B cell (primary cell): ENCODE measurements at regions not wholly inside any gene's neighbourhood (a gene's known extent, or its start where the extent isn't known, plus 50 kb on each side); places are given as distances from the start of the nearest gene placed in this dataset.

Source experiments
- ATAC-seq: fragments of 200-7000 bp; cut with Tn5 transposase; one replicate; pipeline ENCODE4 v1.10.0; 2021; ENCODE audit warnings: low read depth, mild to moderate bottlenecking, moderate number of reproducible peaks, moderate library complexity
- CTCF ChIA-PET: fragments of 350-600 bp; sonication (Branson Sonifier 250); formaldehyde crosslinking; loops from one replicate; lab custom pipeline; 2021; ENCODE audit warnings: antibody characterized with exemption, inconsistent platforms; lab: Charles Lee
- POLR2A ChIA-PET: fragments of 350-600 bp; sonication (Branson Sonifier 250); formaldehyde crosslinking; loops from one replicate; lab custom pipeline; 2021; ENCODE audit warnings: antibody characterized with exemption; lab: Charles Lee
- DNase-seq: peaks from one replicate; pipeline ENCODE4 v3.0.0; 2013
- H2AFZ ChIP-seq: 2 replicates; pipeline ENCODE4 v1.6.1; 2012; ENCODE audit warnings: mild to moderate bottlenecking, low read depth, low read length; ENCODE audit not compliant: insufficient read depth, poor library complexity, severe bottlenecking
- H3K27ac ChIP-seq, 2 donors: 1 replicate in 1 of 2; 2 replicates in 1 of 2; pipeline ENCODE4 v1.5.1; 2012 to 2013; ENCODE audit warnings: low read length in 2 of 2, mild to moderate bottlenecking in 2 of 2, moderate library complexity in 1 of 2
- H3K27me3 ChIP-seq, 4 experiments: fragments of 200-600 bp in 1 of 4; sonication (generic) in 1 of 4; replicated peaks in 1 of 4; 1 replicate in 2 of 4; 2 replicates in 2 of 4; pipeline versions ENCODE4 v1.6.1 to v1.7.0; 2013 to 2016; ENCODE audit warnings: low read length in 3 of 4, mild to moderate bottlenecking in 2 of 4, mixed read lengths in 1 of 4, moderate library complexity in 1 of 4; ENCODE audit not compliant: insufficient read depth in 4 of 4, control insufficient read depth in 3 of 4; ENCODE audit errors: control extremely low read depth in 1 of 4
- H3K36me3 ChIP-seq, 2 experiments: replicated peaks in 1 of 2; 1 replicate in 1 of 2; 2 replicates in 1 of 2; pipeline versions ENCODE4 v1.6.1 to v1.7.1; 2013; ENCODE audit warnings: low read length in 1 of 2; ENCODE audit not compliant: insufficient read depth in 2 of 2, control insufficient read depth in 1 of 2; ENCODE audit errors: control extremely low read depth in 1 of 2, extremely low read depth in 1 of 2
- H3K4me1 ChIP-seq, 2 donors: fragments of 200-600 bp in 1 of 2; sonication (generic) in 1 of 2; 1 replicate in 1 of 2; 2 replicates in 1 of 2; pipeline versions ENCODE4 v1.5.1 to v1.6.1; 2013 to 2017; ENCODE audit warnings: low read length in 2 of 2; ENCODE audit not compliant: control insufficient read depth in 2 of 2, insufficient read depth in 2 of 2
- H3K4me2 ChIP-seq: replicated peaks from 2 replicates; pipeline ENCODE3; 2012; ENCODE audit warnings: mild to moderate bottlenecking, low read depth, low read length; ENCODE audit not compliant: poor library complexity, severe bottlenecking
- H3K4me3 ChIP-seq, 5 experiments: fragments of 200-600 bp in 1 of 5; sonication (generic) in 1 of 5; 1 replicate in 3 of 5; 2 replicates in 2 of 5; pipeline versions ENCODE4 v1.5.1 to v1.7.0; 2011 to 2016; ENCODE audit warnings: low read length in 4 of 5, mild to moderate bottlenecking in 4 of 5, low read depth in 2 of 5, control low read depth in 1 of 5, moderate library complexity in 1 of 5; ENCODE audit not compliant: insufficient read depth in 1 of 5; ENCODE audit errors: control extremely low read depth in 1 of 5, extremely low read depth in 1 of 5
- H3K79me2 ChIP-seq: fragments of 200-600 bp; sonication (generic); one replicate; pipeline ENCODE4 v1.6.0; 2016; ENCODE audit warnings: low read length; ENCODE audit not compliant: control insufficient read depth, insufficient read depth
- H3K9ac ChIP-seq: fragments of 200-600 bp; sonication (generic); 2 replicates; pipeline ENCODE4 v1.6.1; 2017; ENCODE audit warnings: mild to moderate bottlenecking, low read length, moderate library complexity
- H3K9me3 ChIP-seq, 3 donors: one replicate each; pipeline versions ENCODE4 v1.6.1 to v1.7.1; 2013; ENCODE audit warnings: low read length in 2 of 3; ENCODE audit not compliant: control insufficient read depth in 2 of 3, insufficient read depth in 1 of 3; ENCODE audit errors: control extremely low read depth in 1 of 3
- H4K20me1 ChIP-seq: 2 replicates; pipeline ENCODE4 v1.6.0; 2012; ENCODE audit warnings: mild to moderate bottlenecking, low read length; ENCODE audit not compliant: insufficient read depth, control insufficient read depth, poor library complexity, severe bottlenecking
- H3K27ac Mint-ChIP-seq: one replicate; pipeline ENCODE4 v1.8.0; 2021; ENCODE audit warnings: mixed read lengths
- H3K27me3 Mint-ChIP-seq: one replicate; pipeline ENCODE4 v1.8.0; 2021; ENCODE audit warnings: mixed read lengths
- H3K4me1 Mint-ChIP-seq: one replicate; pipeline ENCODE4 v1.8.0; 2021; ENCODE audit warnings: mixed read lengths
- H3K4me3 Mint-ChIP-seq: one replicate; pipeline ENCODE4 v1.8.0; 2021; ENCODE audit warnings: mixed read lengths
- H3K9me3 Mint-ChIP-seq: one replicate; pipeline ENCODE4 v1.8.0; 2022; ENCODE audit warnings: mixed read lengths; ENCODE audit not compliant: insufficient read depth
- CTCF ChIP-seq: fragments of 200-600 bp; IDR thresholded peaks from one replicate; pipeline ENCODE4 v1.8.0; 2022; ENCODE audit warnings: antibody characterized with exemption, mild to moderate bottlenecking
- EZH2 ChIP-seq: IDR thresholded peaks from 2 replicates; pipeline ENCODE4 v1.6.1; 2012; ENCODE audit warnings: borderline replicate concordance, low read depth, mild to moderate bottlenecking, moderate library complexity, low read length; ENCODE audit not compliant: insufficient read depth, poor library complexity, severe bottlenecking
- WGBS: methylation state at CpG from one replicate; pipeline ENCODE4 v1.1.5; 2013; ENCODE audit warnings: missing lambda C conversion rate; ENCODE audit not compliant: insufficient coverage; 5-methylcytosine and 5-hydroxymethylcytosine counted together
- intact Hi-C: fragments of 100-400 bp; cut with micrococcal nuclease; formaldehyde crosslinking; loops from one replicate; pipeline ENCODE4 v1.10.0; 2022

- no peaks in the 10 kb centered on the region for H4K20me1 ChIP-seq
- no peaks in the 10 kb centered on the region for H3K9me3 ChIP-seq
- ChIA-PET CTCF (no interaction called here), POLR2A (no interaction called here)
- Mint-ChIP-seq H3K9me3 (peaks cover 2% of the 10 kb centered on the region), H3K4me3 (no peak overlapping the region), H3K27ac (no peak overlapping the region), H3K4me1 (no peaks in the 10 kb centered on the region), H3K27me3 (no peaks in the 10 kb centered on the region)
- no peaks in the 10 kb centered on the region for H3K36me3 ChIP-seq
- WGBS = 17% methylated on average over 1 of the region's 3 CpGs
- H2AFZ ChIP-seq = no peak overlapping the region
- no peak overlapping the region for H3K4me2 ChIP-seq
- H3K4me1 ChIP-seq = no peaks in the 10 kb centered on the region
- H3K27ac ChIP-seq = no peak overlapping the region
- H3K9ac ChIP-seq = no peak overlapping the region
- H3K4me3 ChIP-seq = no peak overlapping the region
- intact Hi-C loops = no loop called here
- no peaks in the 10 kb centered on the region for H3K79me2 ChIP-seq
- ATAC-seq (no peak), DNase-seq (no peak)
- no peaks in the 10 kb centered on the region for H3K27me3 ChIP-seq
- TF ChIP-seq CTCF (no peak), EZH2 (no peak)
Measured at GRCh38 chr6:93183531-93183972, 235.8 kb downstream of the EPHA7 start.

- peaks cover 0 to 2% of the 10 kb centered on the region in 2 donors for H3K4me1 ChIP-seq
- H3K4me2 ChIP-seq = no peak overlapping the region
- no peaks in the 10 kb centered on the region for H4K20me1 ChIP-seq
- Mint-ChIP-seq H3K4me3 (no peak overlapping the region), H3K27me3 (no peaks in the 10 kb centered on the region), H3K27ac (no peak overlapping the region), H3K9me3 (peaks cover 2% of the 10 kb centered on the region), H3K4me1 (peaks cover under 1% of the 10 kb centered on the region)
- TF ChIP-seq CTCF = no peak
- no peak for TF ChIP-seq EZH2
- CTCF ChIA-PET = no interaction called here
- no peak overlapping the region for H3K27ac ChIP-seq
- no peaks in the 10 kb centered on the region for H3K9me3 ChIP-seq
- no peak for ATAC-seq
- DNase-seq = no peak
- no peak overlapping the region for H3K4me3 ChIP-seq
- no peaks in the 10 kb centered on the region for H3K36me3 ChIP-seq
- intact Hi-C loops = no loop called here
- no CpG with 5 or more reads among the region's 2 CpGs for WGBS
- no peak overlapping the region for H3K9ac ChIP-seq
- POLR2A ChIA-PET = no interaction called here
- H3K27me3 ChIP-seq = no peaks in the 10 kb centered on the region
- no peak overlapping the region for H2AFZ ChIP-seq
- H3K79me2 ChIP-seq = no peaks in the 10 kb centered on the region
Measured at GRCh38 chr6:93182938-93183479, 236.3 kb downstream of the EPHA7 start.
